Sigmoid colon (tissue), 6 donors: ENCODE measurements at regions not wholly inside any gene's neighbourhood (a gene's known extent, or its start where the extent isn't known, plus 50 kb on each side); places are given as distances from the start of the nearest gene placed in this dataset.

Source experiments
- DNase-seq: peaks from one replicate; pipeline ENCODE4 v3.0.0-alpha.2; 2019
- H3K27ac ChIP-seq, 4 donors: fragments of 200-600 bp; sonication (generic); one replicate each; pipeline ENCODE4 v1.5.1; 2016 to 2019; ENCODE audit warnings: mild to moderate bottlenecking in 1 of 4
- H3K27me3 ChIP-seq, 3 donors: fragments of 200-600 bp; sonication (generic); one replicate each; pipeline ENCODE4 v1.5.1; 2019; ENCODE audit warnings: mild to moderate bottlenecking in 1 of 3
- H3K36me3 ChIP-seq, 4 donors: fragments of 200-600 bp; sonication (generic); one replicate each; pipeline ENCODE4 v1.5.1; 2016 to 2019
- H3K4me1 ChIP-seq, 4 donors: fragments of 200-600 bp; sonication (generic); one replicate each; pipeline ENCODE4 v1.5.1; 2017 to 2019
- H3K4me3 ChIP-seq, 4 donors: fragments of 200-600 bp; sonication (generic); one replicate each; pipeline ENCODE4 v1.5.1; 2017 to 2019; ENCODE audit warnings: mild to moderate bottlenecking in 2 of 4, moderate library complexity in 1 of 4
- H3K9me3 ChIP-seq, 4 donors: fragments of 200-600 bp in 3 of 4; sonication (generic) in 3 of 4; one replicate each; pipeline versions ENCODE4 v1.5.1 to v1.6.1; 2013 to 2019
- CTCF ChIP-seq, 4 experiments: fragments of 450-650 bp in 3 of 4; fragments of 200-600 bp in 1 of 4; IDR thresholded peaks; one replicate each; pipeline ENCODE4 v1.5.1; 2016 to 2019; ENCODE audit warnings: antibody characterized with exemption in 4 of 4, mild to moderate bottlenecking in 3 of 4, moderate library complexity in 2 of 4
- EP300 ChIP-seq, 4 donors: sonication (generic); formaldehyde crosslinking; IDR thresholded peaks; one replicate each; pipeline ENCODE4 v1.6.1; 2017; ENCODE audit warnings: antibody characterized with exemption in 4 of 4
- POLR2A ChIP-seq, 2 donors: fragments of 450-650 bp; IDR thresholded peaks; one replicate each; pipeline ENCODE4 v1.6.1; 2016; ENCODE audit warnings: antibody characterized with exemption in 2 of 2, mild to moderate bottlenecking in 2 of 2, moderate library complexity in 2 of 2
- POLR2AphosphoS5 ChIP-seq, 4 donors: sonication (generic); formaldehyde crosslinking; IDR thresholded peaks; one replicate each; pipeline ENCODE4 v1.6.1; 2017; ENCODE audit warnings: antibody characterized with exemption in 4 of 4
- WGBS, 2 donors: extraction: QIAGEN DNeasy Blood & Tissue Kit; methylation state at CpG; one replicate each; pipeline ENCODE4 v1.1.7; 2013; 5-methylcytosine and 5-hydroxymethylcytosine counted together
- intact Hi-C: fragments of 100-400 bp; cut with DNase I; formaldehyde crosslinking; loops from one replicate; pipeline ENCODE4 v1.15.1; 2023
- donor health status: healthy with polysubstance abuse.
- donor health status: healthy.

GRCh38 chr15:62550106-62550505 is 385.0 kb upstream of the C2CD4B start:
- peaks cover 0 to 34% (median 27%) of the 10 kb centered on the region in 4 donors for H3K4me1 ChIP-seq
- H3K36me3 ChIP-seq, result no peaks in the 10 kb centered on the region
- 83% methylated on average over 3 of the region's 3 CpGs for WGBS, 2 donors
- intact Hi-C loops, result no loop called here
- no peaks in the 10 kb centered on the region for H3K27me3 ChIP-seq
- DNase-seq, result no peak
- no peaks in the 10 kb centered on the region for H3K9me3 ChIP-seq
- no peak overlapping the region for H3K4me3 ChIP-seq
- H3K27ac ChIP-seq, result no peak overlapping the region
- TF ChIP-seq CTCF (IDR thresholded peaks at IDR 0.05), result no peak
- no peak for TF ChIP-seq EP300 (IDR thresholded peaks at IDR 0.05)
- TF ChIP-seq POLR2AphosphoS5 (IDR thresholded peaks at IDR 0.05), result no peak
- no peak for TF ChIP-seq POLR2A (IDR thresholded peaks at IDR 0.05)

GRCh38 chr15:62552444-62552843 is 387.4 kb upstream of the C2CD4B start:
- intact Hi-C loops, result no loop called here
- Histone ChIP-seq H3K27me3 (no peaks in the 10 kb centered on the region), H3K4me3 (no peak overlapping the region), H3K4me1 (peaks cover 0 to 12% (median 9%) of the 10 kb centered on the region in 4 donors), H3K9me3 (no peaks in the 10 kb centered on the region), H3K27ac (no peak overlapping the region), H3K36me3 (no peaks in the 10 kb centered on the region)
- TF ChIP-seq CTCF (IDR thresholded peaks at IDR 0.05), result no peak
- TF ChIP-seq POLR2AphosphoS5 (IDR thresholded peaks at IDR 0.05), result no peak
- TF ChIP-seq EP300 (IDR thresholded peaks at IDR 0.05), result no peak
- TF ChIP-seq POLR2A (IDR thresholded peaks at IDR 0.05), result no peak
- no peak for DNase-seq

- Histone ChIP-seq H3K27ac (no peak overlapping the region), H3K4me3 (no peak overlapping the region), H3K9me3 (no peaks in the 10 kb centered on the region), H3K4me1 (peaks cover 0 to 13% (median 6%) of the 10 kb centered on the region in 4 donors), H3K36me3 (no peaks in the 10 kb centered on the region), H3K27me3 (no peaks in the 10 kb centered on the region)
- TF ChIP-seq CTCF (IDR thresholded peaks at IDR 0.05), result no peak
- TF ChIP-seq POLR2A (IDR thresholded peaks at IDR 0.05), result no peak
- TF ChIP-seq POLR2AphosphoS5 (IDR thresholded peaks at IDR 0.05), result no peak
- no peak for TF ChIP-seq EP300 (IDR thresholded peaks at IDR 0.05)
- 55 to 80% methylated on average over 2 of the region's 2 CpGs for WGBS, 2 donors
- intact Hi-C loops, result no loop called here
- no peak for DNase-seq
These were observed 389.0 kb upstream of the C2CD4B start for GRCh38 chr15:62553911-62554563.

- Histone ChIP-seq H3K36me3 (no peaks in the 10 kb centered on the region), H3K9me3 (no peaks in the 10 kb centered on the region), H3K4me3 (no peak overlapping the region), H3K27ac (peak overlapping the region in 2 of 4 donors; percentile 1 to 22), H3K27me3 (no peaks in the 10 kb centered on the region), H3K4me1 (peaks cover 0 to 11% (median 2%) of the 10 kb centered on the region in 4 donors)
- whole genome bisulfite sequencing, 2 donors, result 41 to 61% methylated on average over 8 of the region's 8 CpGs
- intact Hi-C loops, result no loop called here
- no peak for DNase-seq
- TF ChIP-seq CTCF (IDR thresholded peaks at IDR 0.05), result no peak
- TF ChIP-seq POLR2AphosphoS5 (IDR thresholded peaks at IDR 0.05), result no peak
- no peak for TF ChIP-seq POLR2A (IDR thresholded peaks at IDR 0.05)
- TF ChIP-seq EP300 (IDR thresholded peaks at IDR 0.05), result no peak
These were observed 393.7 kb upstream of the C2CD4B start for GRCh38 chr15:62558640-62559380.
